ENCODE measurements at regions not wholly inside any gene's neighbourhood (a gene's known extent, or its start where the extent isn't known, plus 50 kb on each side); places are given as distances from the start of the nearest gene placed in this dataset.

DNA sequence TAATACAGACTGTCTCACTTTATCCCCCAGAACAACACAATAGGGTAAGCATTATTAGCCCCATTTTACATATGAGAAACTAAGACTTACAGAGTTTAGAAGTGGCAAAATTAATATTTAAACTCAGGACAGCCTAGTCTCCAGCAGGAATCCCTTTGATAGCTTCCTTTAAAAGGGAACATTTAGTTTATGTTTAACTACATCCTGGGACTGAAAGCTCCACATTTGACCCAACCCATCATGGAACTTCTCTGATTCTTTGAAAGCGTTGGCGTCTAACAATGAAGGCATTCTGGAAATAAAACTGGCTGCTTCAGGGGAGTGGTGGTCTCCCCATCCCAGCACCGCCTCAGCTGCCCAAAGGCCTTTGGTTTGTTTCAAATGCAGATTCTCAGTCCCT is 250.6 kb upstream of the NFIA start:
- Histone ChIP-seq H3K79me2 (ENCODE audit: control insufficient read depth, insufficient read depth, low read length) (no peaks in the 10 kb centered on the region), H3K27ac (ENCODE audit: control insufficient read depth, insufficient read depth, low read length) (no peak overlapping the region), H3K36me3 (ENCODE audit: control insufficient read depth in 2 of 2, extremely low read depth in 1 of 2, insufficient read depth in 2 of 2, low read length in 2 of 2) (no peaks in the 10 kb centered on the region), H3K27me3 (ENCODE audit: control insufficient read depth, extremely low read depth, insufficient read depth, low read length) (peaks cover 6% of the 10 kb centered on the region), H4K20me1 (ENCODE audit: control insufficient read depth, extremely low read depth, insufficient read depth, low read length) (no peaks in the 10 kb centered on the region), H3K4me3 (ENCODE audit: control insufficient read depth in 2 of 3, extremely low read depth in 1 of 3, insufficient read depth in 2 of 3, low read depth in 1 of 3, low read length in 3 of 3) (no peak overlapping the region), H2AFZ (ENCODE audit: control insufficient read depth, low read length) (no peak overlapping the region), H3K4me1 (ENCODE audit: control insufficient read depth, extremely low read depth, insufficient read depth, low read length) (peaks cover 5% of the 10 kb centered on the region), H3K9me3 (ENCODE audit: control insufficient read depth, low read depth, low read length) (no peaks in the 10 kb centered on the region), H3K4me2 (ENCODE audit: control insufficient read depth, extremely low read depth, insufficient read depth, low read depth, low read length) (no peak overlapping the region), H3K9me1 (ENCODE audit: control insufficient read depth, extremely low read depth, insufficient read depth, low read length) (no peaks in the 10 kb centered on the region), H3K9ac (ENCODE audit: control insufficient read depth, extremely low read depth, insufficient read depth, low read length) (no peak overlapping the region)
- dilution Hi-C loops (cut with MboI; ENCODE audit: extremely low pct_ligation_motif_present, low sequenced_read_pairs) = no loop called here
- FAIRE-seq (no peak), DNase-seq (ENCODE audit: low read depth, low spot score) (no peak)
- no peak for TF ChIP-seq EZH2 (IDR thresholded peaks at IDR 0.05; ENCODE audit: low read length)
- TF ChIP-seq, protein P1, sequence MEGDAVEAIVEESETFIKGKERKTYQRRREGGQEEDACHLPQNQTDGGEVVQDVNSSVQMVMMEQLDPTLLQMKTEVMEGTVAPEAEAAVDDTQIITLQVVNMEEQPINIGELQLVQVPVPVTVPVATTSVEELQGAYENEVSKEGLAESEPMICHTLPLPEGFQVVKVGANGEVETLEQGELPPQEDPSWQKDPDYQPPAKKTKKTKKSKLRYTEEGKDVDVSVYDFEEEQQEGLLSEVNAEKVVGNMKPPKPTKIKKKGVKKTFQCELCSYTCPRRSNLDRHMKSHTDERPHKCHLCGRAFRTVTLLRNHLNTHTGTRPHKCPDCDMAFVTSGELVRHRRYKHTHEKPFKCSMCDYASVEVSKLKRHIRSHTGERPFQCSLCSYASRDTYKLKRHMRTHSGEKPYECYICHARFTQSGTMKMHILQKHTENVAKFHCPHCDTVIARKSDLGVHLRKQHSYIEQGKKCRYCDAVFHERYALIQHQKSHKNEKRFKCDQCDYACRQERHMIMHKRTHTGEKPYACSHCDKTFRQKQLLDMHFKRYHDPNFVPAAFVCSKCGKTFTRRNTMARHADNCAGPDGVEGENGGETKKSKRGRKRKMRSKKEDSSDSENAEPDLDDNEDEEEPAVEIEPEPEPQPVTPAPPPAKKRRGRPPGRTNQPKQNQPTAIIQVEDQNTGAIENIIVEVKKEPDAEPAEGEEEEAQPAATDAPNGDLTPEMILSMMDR (optimal IDR thresholded peaks at IDR 0.05 in 1 of 3, IDR thresholded peaks at IDR 0.05 in 1 of 3, conservative IDR thresholded peaks at IDR 0.05 in 1 of 3; ENCODE audit: extremely low read depth in 1 of 3, insufficient read depth in 2 of 3, low read length in 3 of 3) = no peak

DNA sequence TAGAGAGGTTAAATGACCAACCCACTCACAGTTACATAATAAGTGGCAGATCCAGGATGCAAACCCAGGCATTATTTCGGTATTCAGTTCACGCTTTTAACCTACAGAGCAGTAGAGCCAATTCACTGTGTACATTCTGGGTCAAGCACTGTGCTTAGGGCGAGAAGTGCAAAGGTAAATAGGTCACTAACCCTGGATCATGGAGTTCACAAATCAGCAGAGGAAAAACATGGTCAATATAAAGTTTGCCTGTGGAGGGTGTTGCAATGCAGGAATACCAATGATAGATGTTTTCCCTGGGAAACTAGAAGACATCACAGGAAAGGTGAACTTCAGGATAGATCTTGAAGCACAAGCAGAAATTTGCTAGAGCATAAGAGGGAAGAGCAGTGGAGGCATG is 253.4 kb upstream of the NFIA start:
- Histone ChIP-seq H3K79me2 (ENCODE audit: control insufficient read depth, insufficient read depth, low read length) (no peaks in the 10 kb centered on the region), H3K9me1 (ENCODE audit: control insufficient read depth, extremely low read depth, insufficient read depth, low read length) (no peaks in the 10 kb centered on the region), H3K4me1 (ENCODE audit: control insufficient read depth, extremely low read depth, insufficient read depth, low read length) (no peaks in the 10 kb centered on the region), H3K36me3 (ENCODE audit: control insufficient read depth in 2 of 2, extremely low read depth in 1 of 2, insufficient read depth in 2 of 2, low read length in 2 of 2) (no peaks in the 10 kb centered on the region), H3K4me2 (ENCODE audit: control insufficient read depth, extremely low read depth, insufficient read depth, low read depth, low read length) (no peak overlapping the region), H3K9ac (ENCODE audit: control insufficient read depth, extremely low read depth, insufficient read depth, low read length) (no peak overlapping the region), H3K27ac (ENCODE audit: control insufficient read depth, insufficient read depth, low read length) (no peak overlapping the region), H3K4me3 (ENCODE audit: control insufficient read depth in 2 of 3, extremely low read depth in 1 of 3, insufficient read depth in 2 of 3, low read depth in 1 of 3, low read length in 3 of 3) (no peak overlapping the region), H3K27me3 (ENCODE audit: control insufficient read depth, extremely low read depth, insufficient read depth, low read length) (peaks cover 6% of the 10 kb centered on the region), H3K9me3 (ENCODE audit: control insufficient read depth, low read depth, low read length) (no peaks in the 10 kb centered on the region), H4K20me1 (ENCODE audit: control insufficient read depth, extremely low read depth, insufficient read depth, low read length) (no peaks in the 10 kb centered on the region), H2AFZ (ENCODE audit: control insufficient read depth, low read length) (no peak overlapping the region)
- dilution Hi-C loops (cut with MboI; ENCODE audit: extremely low pct_ligation_motif_present, low sequenced_read_pairs) = no loop called here
- no peak for FAIRE-seq
- DNase-seq (ENCODE audit: low read depth, low spot score) = no peak
- TF ChIP-seq, protein P1 (optimal IDR thresholded peaks at IDR 0.05 in 1 of 3, IDR thresholded peaks at IDR 0.05 in 1 of 3, conservative IDR thresholded peaks at IDR 0.05 in 1 of 3; ENCODE audit: extremely low read depth in 1 of 3, insufficient read depth in 2 of 3, low read length in 3 of 3) = no peak

Data from keratinocyte (primary cell).